Body of pancreas (tissue), 4 donors: ENCODE measurements at regions not wholly inside any gene's neighbourhood (a gene's known extent, or its start where the extent isn't known, plus 50 kb on each side); places are given as distances from the start of the nearest gene placed in this dataset.

Source experiments
- ATAC-seq: fragments of 150-250 bp; one replicate; pipeline ENCODE4 v1.9.1; 2016
- DNase-seq, 4 donors: peaks; one replicate each; pipeline ENCODE4 v3.0.0-alpha.2; 2019
- H3K27ac ChIP-seq, 4 donors: fragments of 200-600 bp; sonication (generic); 1 replicate in 3 of 4; 2 replicates in 1 of 4; pipeline versions ENCODE4 v1.5.1 to v1.6.1; 2016 to 2019; ENCODE audit warnings: mild to moderate bottlenecking in 1 of 4, mixed read lengths in 1 of 4, moderate library complexity in 1 of 4
- H3K27me3 ChIP-seq, 2 donors: fragments of 200-600 bp; sonication (generic); one replicate each; pipeline ENCODE4 v1.6.0; 2016; ENCODE audit warnings: mild to moderate bottlenecking in 1 of 2
- H3K36me3 ChIP-seq, 2 donors: fragments of 200-600 bp; sonication (generic); replicated peaks in 1 of 2; 2 replicates each; pipeline ENCODE4 v1.5.1; 2016; ENCODE audit warnings: low read depth in 2 of 2; ENCODE audit not compliant: insufficient read depth in 1 of 2
- H3K4me1 ChIP-seq: fragments of 200-600 bp; sonication (generic); one replicate; pipeline ENCODE4 v1.6.0; 2016
- H3K4me3 ChIP-seq, 2 donors: fragments of 200-600 bp; sonication (generic); 1 replicate in 1 of 2; 2 replicates in 1 of 2; pipeline ENCODE4 v1.5.1; 2016 to 2019
- H3K9me3 ChIP-seq, 3 donors: fragments of 200-600 bp; sonication (generic); 1 replicate in 2 of 3; 2 replicates in 1 of 3; pipeline ENCODE4 v1.5.1; 2016
- CTCF ChIP-seq, 7 experiments: fragments of 450-650 bp in 4 of 7; fragments of 200-600 bp in 3 of 7; sonication (generic) in 3 of 7; IDR thresholded peaks; one replicate each; pipeline ENCODE4 v1.5.1; 2016 to 2019; ENCODE audit warnings: antibody characterized with exemption in 7 of 7
- POLR2A ChIP-seq, 3 donors: fragments of 450-650 bp; IDR thresholded peaks; one replicate each; pipeline ENCODE4 v1.6.1; 2016; ENCODE audit warnings: antibody characterized with exemption in 3 of 3, mild to moderate bottlenecking in 2 of 3
- WGBS, 2 donors: methylation state at CpG; one replicate each; pipeline ENCODE4 v1.1.5; 2017; 5-methylcytosine and 5-hydroxymethylcytosine counted together
- intact Hi-C: fragments of 100-400 bp; cut with DNase I; formaldehyde crosslinking; loops from one replicate; pipeline ENCODE4 v1.15.1; 2023

GRCh38 chr9:32253731-32254130, 130.7 kb upstream of the ACO1 start:
- no peak for TF ChIP-seq CTCF (IDR thresholded peaks at IDR 0.05)
- no peak for TF ChIP-seq POLR2A (IDR thresholded peaks at IDR 0.05)
- WGBS, 2 donors, result 24 to 30% methylated on average over 1 of the region's 1 CpG
- Histone ChIP-seq H3K36me3 (no peaks in the 10 kb centered on the region), H3K27me3 (no peaks in the 10 kb centered on the region), H3K9me3 (no peaks in the 10 kb centered on the region), H3K4me1 (no peaks in the 10 kb centered on the region), H3K4me3 (no peak overlapping the region), H3K27ac (no peak overlapping the region)
- DNase-seq (no peak), ATAC-seq (no peak)
- intact Hi-C loops, result no loop called here

DNA sequence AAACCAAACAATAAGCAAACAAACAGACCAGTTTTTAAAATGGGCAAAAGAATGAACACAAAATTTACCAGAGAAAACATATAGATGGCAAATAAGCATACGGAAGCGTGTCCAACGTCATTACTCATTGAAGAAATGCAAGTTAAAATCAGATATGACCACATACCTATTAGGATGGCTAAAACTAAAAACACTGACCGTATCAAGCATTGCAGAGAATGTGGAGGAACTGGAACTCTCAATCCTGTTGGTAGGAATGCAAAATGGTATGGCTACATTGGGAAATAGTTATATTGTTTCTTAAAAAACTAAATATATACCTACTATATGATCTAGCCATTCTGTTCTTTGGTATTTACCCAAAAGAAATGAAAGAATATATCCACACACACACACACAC, 129.4 kb upstream of the ACO1 start:
- no peaks in the 10 kb centered on the region for H3K27me3 ChIP-seq

GRCh38 chr9:32258482-32258881, 126.0 kb upstream of the ACO1 start:
- WGBS, 2 donors, result 50 to 56% methylated on average over 2 of the region's 2 CpGs
- no peak for TF ChIP-seq POLR2A (IDR thresholded peaks at IDR 0.05)
- no peak for TF ChIP-seq CTCF (IDR thresholded peaks at IDR 0.05)
- Histone ChIP-seq H3K27me3 (no peaks in the 10 kb centered on the region), H3K4me1 (no peaks in the 10 kb centered on the region), H3K27ac (no peak overlapping the region), H3K36me3 (no peaks in the 10 kb centered on the region), H3K4me3 (no peak overlapping the region), H3K9me3 (no peaks in the 10 kb centered on the region)
- ATAC-seq, result no peak
- no peak for DNase-seq
- intact Hi-C loops, result no loop called here

More for the DNA sequence above, 129.4 kb upstream of the ACO1 start:
- no peak for ATAC-seq
- H3K36me3 ChIP-seq, result no peaks in the 10 kb centered on the region
- H3K4me3 ChIP-seq, result no peak overlapping the region
- no peak overlapping the region for H3K27ac ChIP-seq
- DNase-seq, result no peak
- WGBS, 2 donors, result 68 to 69% methylated on average over 4 of the region's 4 CpGs
- no peaks in the 10 kb centered on the region for H3K4me1 ChIP-seq
- TF ChIP-seq CTCF (IDR thresholded peaks at IDR 0.05), result no peak
- no peak for TF ChIP-seq POLR2A (IDR thresholded peaks at IDR 0.05)
- intact Hi-C loops, result no loop called here
- no peaks in the 10 kb centered on the region for H3K9me3 ChIP-seq

GRCh38 chr9:32260151-32260862, 124.1 kb upstream of the ACO1 start:
- no peaks in the 10 kb centered on the region for H3K27me3 ChIP-seq
- WGBS, 2 donors, result 59 to 67% methylated on average over 6 of the region's 6 CpGs
- H3K27ac ChIP-seq, result no peak overlapping the region
- no peaks in the 10 kb centered on the region for H3K36me3 ChIP-seq
- H3K4me1 ChIP-seq, result no peaks in the 10 kb centered on the region
- intact Hi-C loops, result no loop called here
- ATAC-seq (no peak), DNase-seq (no peak)
- no peaks in the 10 kb centered on the region for H3K9me3 ChIP-seq
- H3K4me3 ChIP-seq, result no peak overlapping the region
- no peak for TF ChIP-seq CTCF (IDR thresholded peaks at IDR 0.05)
- TF ChIP-seq POLR2A (IDR thresholded peaks at IDR 0.05), result no peak
